ENCODE measurements at regions not wholly inside any gene's neighbourhood (a gene's known extent, or its start where the extent isn't known, plus 50 kb on each side); places are given as distances from the start of the nearest gene placed in this dataset.

DNA sequence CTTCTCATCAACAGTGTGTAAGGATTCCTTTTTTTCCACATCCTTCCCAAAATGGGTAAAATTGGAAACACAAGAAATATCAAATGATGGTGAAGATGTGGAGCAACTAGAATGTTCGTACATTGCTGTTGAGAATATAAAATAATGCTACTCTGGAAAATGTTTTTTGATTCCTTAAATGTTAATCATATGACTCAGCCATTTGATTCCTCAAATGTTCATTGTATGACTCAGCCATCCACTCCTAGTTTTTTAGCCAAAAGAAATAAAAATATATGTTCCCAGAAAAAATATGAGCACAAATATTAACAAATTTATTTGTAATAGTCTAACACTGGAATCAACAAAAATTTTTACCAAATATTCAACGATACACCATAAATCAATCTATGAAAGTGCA, 1108.6 kb downstream of the LRFN5 start:
- DNase-seq, result no peak

DNA sequence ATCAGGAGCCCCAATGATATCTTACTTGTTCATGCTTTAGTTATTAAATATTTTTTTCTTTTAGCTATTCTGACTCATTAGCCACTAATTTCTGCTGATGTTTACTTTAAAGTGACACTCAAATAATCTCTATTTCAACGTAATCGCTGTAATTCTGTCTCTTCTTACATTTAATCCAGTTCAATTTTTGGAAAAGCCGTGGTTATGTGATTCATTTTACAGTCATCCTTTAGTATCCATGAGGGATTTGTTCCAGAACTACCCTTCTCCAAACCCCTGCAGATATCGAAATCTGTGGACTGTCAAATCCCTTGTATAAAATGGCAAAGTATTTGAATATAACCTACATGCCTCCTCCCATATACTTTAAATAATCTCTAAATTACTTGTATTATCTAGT, 1103.4 kb downstream of the LRFN5 start:
- no peak for DNase-seq

GRCh38 chr14:42703501-42703900, 1096.8 kb downstream of the LRFN5 start:
- no peak for DNase-seq

- DNase-seq, result no peak
These were observed 1080.7 kb downstream of the LRFN5 start for GRCh38 chr14:42687421-42687820.

DNA sequence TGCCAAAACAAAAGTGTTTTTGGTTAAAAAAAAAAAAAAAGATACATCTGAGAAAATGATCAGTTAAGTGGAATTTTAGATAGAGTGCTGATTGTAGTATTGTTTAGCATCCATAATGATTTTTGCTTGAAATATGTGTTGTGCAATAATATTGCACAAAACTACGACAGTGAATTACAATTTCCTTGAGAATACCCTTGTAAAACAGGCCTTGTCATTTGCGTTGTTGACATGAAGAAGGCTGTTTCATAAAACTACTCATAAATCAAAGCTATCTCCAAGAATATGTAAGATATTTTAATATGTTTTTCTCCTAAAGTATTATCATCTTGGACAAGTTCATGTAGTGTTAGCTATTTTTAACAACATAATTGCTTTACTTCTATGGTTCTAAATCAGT, 1077.0 kb downstream of the LRFN5 start:
- DNase-seq, result no peak

DNA sequence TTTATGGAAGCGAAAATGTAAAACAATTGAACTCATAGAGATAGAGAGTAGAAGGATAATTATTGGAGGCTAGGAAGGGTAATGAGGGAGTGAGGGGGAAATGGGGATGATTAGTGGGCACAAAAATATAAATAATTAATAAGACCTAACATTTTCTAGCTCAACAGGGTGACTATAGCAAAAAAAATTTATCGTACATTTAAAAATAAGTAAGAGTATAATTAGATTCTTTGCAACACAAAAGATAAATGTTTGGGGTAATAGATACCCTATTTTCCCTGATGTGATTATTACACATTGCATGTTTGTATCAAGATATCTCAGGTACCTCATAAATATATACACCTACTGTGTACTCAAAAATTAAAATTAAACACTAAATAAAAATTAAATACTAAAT, 1070.0 kb downstream of the LRFN5 start:
- no peak for DNase-seq

DNA sequence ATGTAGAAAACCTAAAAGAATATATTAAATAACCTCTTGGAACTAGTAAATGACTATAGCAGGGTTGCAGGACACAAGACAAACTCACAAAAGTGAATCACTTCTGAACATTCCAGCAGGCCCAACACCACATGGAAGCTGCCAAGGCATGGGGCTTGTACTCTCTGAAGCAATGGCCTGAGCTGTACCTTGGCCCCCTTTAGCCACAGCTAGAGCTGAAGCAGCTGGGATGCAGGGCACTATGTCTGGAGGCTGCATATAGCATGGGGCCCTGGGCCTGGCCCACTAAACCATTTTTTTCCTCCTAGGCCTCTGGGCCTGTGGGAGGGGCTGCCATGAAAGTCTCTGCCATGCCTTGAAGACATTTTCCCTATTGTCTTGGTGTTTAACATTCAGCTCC, 1067.3 kb downstream of the LRFN5 start:
- no peak for DNase-seq

GRCh38 chr14:42671636-42672035, 1065.0 kb downstream of the LRFN5 start:
- no peak for DNase-seq

- DNase-seq, result no peak
These were observed 1058.4 kb downstream of the LRFN5 start for GRCh38 chr14:42665083-42665482.

DNA sequence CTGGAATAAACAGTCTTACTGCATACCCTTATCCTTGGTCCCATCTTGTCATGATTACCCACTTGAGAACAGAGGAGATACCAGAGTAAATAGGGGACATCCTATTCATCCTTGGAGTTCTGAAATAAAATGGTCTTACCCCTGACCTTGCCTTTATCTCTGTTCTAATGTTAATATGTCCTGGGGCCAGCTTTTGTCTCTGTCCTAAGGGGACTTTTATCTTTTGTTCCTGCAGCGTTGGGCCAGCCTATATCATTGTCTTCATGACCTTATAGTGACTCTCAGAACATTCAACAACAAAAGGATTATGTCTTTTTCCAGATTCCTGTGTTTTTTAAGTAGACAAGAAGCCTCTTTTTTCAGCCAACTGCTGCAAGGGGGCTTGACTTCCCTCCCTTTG, 1057.5 kb downstream of the LRFN5 start:
- no peak for DNase-seq

GRCh38 chr14:42654707-42655106, 1048.0 kb downstream of the LRFN5 start:
- DNase-seq, result no peak

DNA sequence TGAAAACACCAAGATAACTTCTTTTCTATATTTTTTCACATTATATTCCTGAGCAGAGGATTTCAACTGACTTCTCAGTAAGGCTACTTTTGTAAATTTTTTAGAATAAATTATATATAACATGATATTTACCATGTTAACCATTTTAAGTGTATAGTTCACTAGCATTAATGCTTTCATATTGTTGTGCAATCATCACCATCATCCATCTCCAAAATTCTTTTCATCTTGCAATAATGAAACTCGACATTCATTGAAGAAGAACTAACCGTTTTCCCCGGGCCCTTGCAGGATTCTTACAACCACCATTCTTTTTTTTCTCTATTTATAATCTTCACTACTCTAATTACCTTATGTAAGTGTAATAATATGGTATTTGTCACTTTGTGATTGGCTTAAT, 1036.1 kb downstream of the LRFN5 start:
- DNase-seq, result no peak

- DNase-seq, result no peak
These were observed 1026.9 kb downstream of the LRFN5 start for GRCh38 chr14:42633504-42634095.

GRCh38 chr14:42629553-42629952, 1022.9 kb downstream of the LRFN5 start:
- no peak for DNase-seq

- DNase-seq, result no peak
These were observed 1021.9 kb downstream of the LRFN5 start for GRCh38 chr14:42628602-42629001.

- no peak for DNase-seq
These were observed 1020.3 kb downstream of the LRFN5 start for GRCh38 chr14:42626986-42627385.

DNA sequence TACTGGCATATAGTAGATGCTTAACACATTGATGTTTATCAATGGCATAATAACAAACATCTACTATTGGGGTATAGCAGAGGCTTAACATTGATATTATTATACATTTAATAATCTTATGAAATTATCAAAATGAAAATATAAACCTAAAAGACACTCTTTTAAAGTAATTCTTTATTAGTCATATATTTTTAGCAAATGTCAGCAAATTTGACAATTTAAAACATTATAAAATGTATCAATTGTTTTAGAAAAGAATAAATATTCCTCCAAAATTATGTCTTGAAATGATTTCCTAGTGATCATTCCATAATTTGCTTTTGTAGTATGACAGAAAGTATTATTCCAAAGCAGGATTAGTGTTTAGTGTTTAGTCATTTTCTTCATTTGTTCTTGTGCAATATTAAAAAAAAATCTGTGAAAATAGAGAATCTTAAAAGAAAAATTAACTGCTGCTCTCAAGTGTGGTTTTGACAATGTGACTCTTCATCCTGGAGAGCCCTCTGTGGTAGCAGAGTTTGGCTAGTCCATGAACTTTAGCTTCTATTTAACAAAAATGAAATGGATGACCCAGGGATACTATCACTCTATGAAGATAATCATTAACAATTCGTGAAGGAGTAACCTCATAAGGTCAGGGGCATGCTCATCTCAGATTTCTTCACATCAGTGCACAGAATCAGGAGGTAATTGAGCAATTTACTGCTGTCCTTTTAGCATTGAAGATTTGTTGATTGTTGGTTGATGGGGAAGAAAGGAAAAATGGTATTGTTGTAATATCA, 1018.5 kb downstream of the LRFN5 start:
- no peak for DNase-seq

- DNase-seq, result no peak
These were observed 1010.3 kb downstream of the LRFN5 start for GRCh38 chr14:42617005-42617404.

DNA sequence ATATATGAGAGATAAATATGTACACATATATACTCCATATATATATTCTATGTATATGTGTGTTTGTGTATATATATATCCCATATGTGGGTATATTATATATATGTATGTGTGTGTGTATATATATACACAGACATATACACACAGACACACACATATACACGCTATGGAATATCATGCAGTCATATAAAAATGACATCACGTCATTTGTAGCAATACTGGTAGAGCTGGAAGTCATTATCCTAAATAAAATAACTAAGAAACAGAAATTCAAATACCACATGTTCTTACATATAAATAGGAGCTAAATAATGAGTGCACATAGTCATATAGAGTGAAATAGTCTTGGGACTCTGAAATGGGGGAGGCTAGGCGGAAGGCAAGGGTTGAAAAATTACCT, 1000.2 kb downstream of the LRFN5 start:
- no peak for DNase-seq

DNA sequence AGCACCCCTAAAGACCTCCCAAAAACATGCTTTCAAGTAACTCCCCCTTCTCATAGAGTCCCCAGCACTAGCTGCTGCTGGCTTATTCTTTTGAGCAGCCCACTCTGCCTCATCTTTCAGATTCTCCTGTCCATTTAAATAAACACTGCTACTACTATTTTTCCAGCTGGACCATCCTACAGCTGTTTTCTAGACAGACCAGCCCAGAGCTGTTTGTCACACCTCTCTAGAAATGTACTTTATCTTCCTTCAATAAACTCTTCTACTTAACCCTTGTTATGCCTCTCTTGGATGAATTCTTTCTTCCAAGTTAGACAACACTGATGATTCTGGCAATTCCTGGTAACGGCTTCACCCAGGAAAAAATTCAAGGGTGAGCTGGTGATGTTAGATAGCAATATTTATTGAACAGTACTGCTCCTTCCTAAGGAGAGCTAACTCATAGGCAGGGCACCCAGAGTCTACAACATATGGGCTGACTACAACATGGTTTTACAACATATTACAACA, 995.7 kb downstream of the LRFN5 start:
- DNase-seq, result no peak

- no peak for DNase-seq
These were observed 965.4 kb downstream of the LRFN5 start for GRCh38 chr14:42572032-42572431.

DNA sequence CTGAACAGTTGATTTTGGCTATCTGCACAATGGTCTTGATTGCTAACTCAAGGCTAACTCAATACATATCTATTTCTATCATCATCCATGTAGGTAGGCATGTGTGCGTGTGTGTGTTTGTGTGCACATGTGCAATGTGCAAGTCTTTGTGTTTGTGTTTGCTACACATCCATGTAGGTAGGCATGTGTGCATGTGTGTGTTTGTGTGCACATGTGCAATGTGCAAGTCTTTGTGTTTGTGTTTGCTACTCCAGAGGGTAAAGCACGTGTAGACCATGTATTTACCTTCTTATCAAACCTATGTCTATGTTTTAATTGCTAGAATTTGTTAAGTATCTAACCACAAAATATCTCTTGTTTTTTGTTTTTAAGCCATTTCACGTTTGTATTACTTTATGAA, 962.6 kb downstream of the LRFN5 start:
- DNase-seq, result no peak

DNA sequence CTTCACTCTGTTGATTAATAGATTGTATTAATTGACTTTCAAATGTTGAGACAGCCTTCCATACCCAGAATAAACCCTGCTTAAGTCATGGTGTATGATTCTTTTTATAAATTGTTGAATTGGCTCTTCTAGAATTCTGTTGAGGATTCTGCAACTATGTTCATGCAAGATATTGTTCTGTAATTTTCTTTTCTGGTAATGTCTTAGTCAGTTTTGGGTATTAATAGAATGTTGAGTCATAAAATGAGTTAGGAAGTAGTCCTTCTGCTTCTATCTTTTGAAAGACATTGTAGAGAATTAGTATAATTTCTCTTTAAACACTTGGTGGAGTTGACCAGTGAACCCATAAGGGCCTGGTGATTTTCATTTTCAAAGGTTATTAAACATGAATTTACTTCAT, 958.9 kb downstream of the LRFN5 start:
- DNase-seq, result no peak

GRCh38 chr14:42563313-42563712, 956.6 kb downstream of the LRFN5 start:
- DNase-seq, result no peak
